ENCODE measurements at regions not wholly inside any gene's neighbourhood (a gene's known extent, or its start where the extent isn't known, plus 50 kb on each side); places are given as distances from the start of the nearest gene placed in this dataset.

GRCh38 chr11:116272181-116272789 is 500.5 kb downstream of the BUD13 start:
- 64 to 80% (median 67%) methylated on average over 8 of the region's 8 CpGs for WGBS, 4 donors
- TF ChIP-seq POLR2A (IDR thresholded peaks at IDR 0.05) (no peak), CTCF (IDR thresholded peaks at IDR 0.05) (no peak)
- DNase-seq = no peak
- Histone ChIP-seq H3K27ac (no peak overlapping the region), H3K9me3 (replicated peaks in 1 of 3) (no peaks in the 10 kb centered on the region), H3K27me3 (no peaks in the 10 kb centered on the region), H3K4me3 (no peak overlapping the region), H3K4me1 (replicated peaks in 1 of 2) (peaks cover 0 to 5% of the 10 kb centered on the region in 2 donors), H3K36me3 (replicated peaks in 1 of 2) (no peaks in the 10 kb centered on the region)
- intact Hi-C loops (cut with DNase I) = loop anchor here (10.0 kb wide), 2 partner anchors 937 to 1497 kb away; no protein-coding TSS in a partner anchor

- H3K4me1 ChIP-seq (replicated peaks in 1 of 2) = peaks cover 0 to 3% of the 10 kb centered on the region in 2 donors
- intact Hi-C loops (cut with DNase I) = loop anchor here (10.0 kb wide), 2 partner anchors 937 to 1497 kb away; no protein-coding TSS in a partner anchor
- no peak overlapping the region for H3K27ac ChIP-seq
- no peaks in the 10 kb centered on the region for H3K36me3 ChIP-seq (replicated peaks in 1 of 2)
- TF ChIP-seq POLR2A (IDR thresholded peaks at IDR 0.05) = no peak
- TF ChIP-seq CTCF (IDR thresholded peaks at IDR 0.05) = no peak
- H3K4me3 ChIP-seq = no peak overlapping the region
- no peaks in the 10 kb centered on the region for H3K9me3 ChIP-seq (replicated peaks in 1 of 3)
- no peaks in the 10 kb centered on the region for H3K27me3 ChIP-seq
- 82 to 88% (median 87%) methylated on average over 6 of the region's 6 CpGs for WGBS, 4 donors
- no peak for DNase-seq
Measured at GRCh38 chr11:116271479-116271878, 501.3 kb downstream of the BUD13 start.

- Histone ChIP-seq H3K4me3 (no peak overlapping the region), H3K27ac (no peak overlapping the region), H3K27me3 (no peaks in the 10 kb centered on the region), H3K4me1 (replicated peaks in 1 of 2) (no peaks in the 10 kb centered on the region), H3K9me3 (replicated peaks in 1 of 3) (no peaks in the 10 kb centered on the region), H3K36me3 (replicated peaks in 1 of 2) (no peaks in the 10 kb centered on the region)
- no peak for DNase-seq
- TF ChIP-seq POLR2A (IDR thresholded peaks at IDR 0.05) = no peak
- TF ChIP-seq CTCF (IDR thresholded peaks at IDR 0.05) = no peak
- WGBS, 4 donors = 78 to 90% (median 88%) methylated on average over 2 to 5 of the region's 5 CpGs
- intact Hi-C loops (cut with DNase I) = no loop called here
Measured at GRCh38 chr11:116267146-116267545, 505.6 kb downstream of the BUD13 start.

- no peak overlapping the region for H3K27ac ChIP-seq
- H3K9me3 ChIP-seq (replicated peaks in 1 of 3) = no peaks in the 10 kb centered on the region
- intact Hi-C loops (cut with DNase I) = no loop called here
- no peak for DNase-seq
- 62 to 76% (median 70%) methylated on average over 8 of the region's 8 CpGs for WGBS, 4 donors
- H3K36me3 ChIP-seq (replicated peaks in 1 of 2) = no peaks in the 10 kb centered on the region
- no peaks in the 10 kb centered on the region for H3K27me3 ChIP-seq
- TF ChIP-seq POLR2A (IDR thresholded peaks at IDR 0.05) (no peak), CTCF (IDR thresholded peaks at IDR 0.05) (no peak)
- H3K4me1 ChIP-seq (replicated peaks in 1 of 2) = no peaks in the 10 kb centered on the region
- H3K4me3 ChIP-seq = no peak overlapping the region
Measured at GRCh38 chr11:116263770-116264169, 509.0 kb downstream of the BUD13 start.
